Neural cell (in vitro differentiated cells): ENCODE measurements at regions not wholly inside any gene's neighbourhood (a gene's known extent, or its start where the extent isn't known, plus 50 kb on each side); places are given as distances from the start of the nearest gene placed in this dataset.

ENCODE experiments used
- H2AFZ ChIP-seq: fragments of 200-600, 300-800 bp; sonication (generic), shearing (Covaris generic); 2 replicates; pipeline ENCODE4 v1.6.0; 2014; ENCODE audit warnings: low read depth, mild to moderate bottlenecking, antibody characterized with exemption, low read length, moderate library complexity
- H3F3A ChIP-seq: fragments of 200-600 bp; shearing (Covaris generic); 2 replicates; pipeline ENCODE4 v1.6.1; 2016; ENCODE audit warnings: mild to moderate bottlenecking, moderate library complexity, mixed read lengths, antibody characterized with exemption, low read length; ENCODE audit not compliant: insufficient read depth, poor library complexity, severe bottlenecking
- H3K27ac ChIP-seq: fragments of 200-600, 300-800 bp; sonication (generic), shearing (Covaris generic); 2 replicates; pipeline ENCODE4 v1.5.1; 2014; ENCODE audit warnings: mild to moderate bottlenecking, low read length, moderate library complexity
- H3K27me3 ChIP-seq: fragments of 300-800, 200-600 bp; sonication (generic), shearing (Covaris generic); 2 replicates; pipeline ENCODE4 v1.6.0; 2014; ENCODE audit warnings: mild to moderate bottlenecking, low read depth, low read length, moderate library complexity; ENCODE audit not compliant: insufficient read depth
- H3K36me3 ChIP-seq: fragments of 300-800, 200-600 bp; sonication (generic), shearing (Covaris generic); 2 replicates; pipeline ENCODE4 v1.5.1; 2014; ENCODE audit warnings: mild to moderate bottlenecking, antibody characterized with exemption, low read length, moderate library complexity; ENCODE audit not compliant: insufficient read depth
- H3K4me2 ChIP-seq: fragments of 300-800, 200-600 bp; sonication (generic), shearing (Covaris generic); 2 replicates; pipeline ENCODE4 v1.6.0; 2014; ENCODE audit warnings: mild to moderate bottlenecking, low read length
- H3K4me3 ChIP-seq: fragments of 300-800, 200-600 bp; sonication (generic), shearing (Covaris generic); 2 replicates; pipeline ENCODE4 v1.5.1; 2014; ENCODE audit warnings: mild to moderate bottlenecking, low read length, moderate library complexity
- H3K79me2 ChIP-seq: fragments of 200-600 bp; shearing (Covaris generic); replicated peaks from 2 replicates; pipeline ENCODE4 v1.6.0; 2014; ENCODE audit warnings: mild to moderate bottlenecking, low read length, moderate library complexity; ENCODE audit not compliant: insufficient read depth
- H3K9ac ChIP-seq: fragments of 300-800, 200-600 bp; sonication (generic), shearing (Covaris generic); 2 replicates; pipeline ENCODE4 v1.6.1; 2016; ENCODE audit warnings: mild to moderate bottlenecking, low read length, mixed read lengths
- H3K9me2 ChIP-seq: fragments of 200-600 bp; shearing (Covaris generic); 2 replicates; pipeline ENCODE4 v1.6.1; 2016; ENCODE audit warnings: mild to moderate bottlenecking, low read length, mixed read lengths; ENCODE audit not compliant: insufficient read depth
- H3K9me3 ChIP-seq: fragments of 200-600, 300-800 bp; sonication (generic), shearing (Covaris generic); 2 replicates; pipeline ENCODE4 v1.6.1; 2016; ENCODE audit warnings: mild to moderate bottlenecking, mixed run types, low read length, moderate library complexity, mixed read lengths
- H4K20me1 ChIP-seq: fragments of 200-600 bp; shearing (Covaris generic); 2 replicates; pipeline ENCODE4 v1.6.1; 2016; ENCODE audit warnings: mild to moderate bottlenecking, mixed run types; ENCODE audit not compliant: insufficient read depth
- CTCF ChIP-seq: fragments of 450-650 bp; IDR thresholded peaks from 2 replicates; pipeline ENCODE4 v1.5.1; 2014; ENCODE audit warnings: antibody characterized with exemption, mild to moderate bottlenecking, moderate library complexity; ENCODE audit not compliant: poor library complexity, severe bottlenecking
- EP300 ChIP-seq: fragments of 450-650 bp; conservative IDR thresholded peaks from 2 replicates; pipeline ENCODE4 v1.6.1; 2014; ENCODE audit warnings: antibody characterized with exemption, mild to moderate bottlenecking, moderate library complexity; ENCODE audit not compliant: poor library complexity, severe bottlenecking
- EZH2 ChIP-seq: fragments of 200-600, 300-800 bp; shearing (Covaris generic), sonication (generic); IDR thresholded peaks from 2 replicates; pipeline ENCODE4 v1.6.1; 2014; ENCODE audit warnings: antibody characterized with exemption, low read length, borderline replicate concordance, mild to moderate bottlenecking; ENCODE audit not compliant: insufficient read depth, poor library complexity, severe bottlenecking
- MXI1 ChIP-seq: fragments of 450-650 bp; conservative IDR thresholded peaks from 2 replicates; pipeline ENCODE4 v1.6.1; 2014; ENCODE audit warnings: antibody characterized with exemption, mild to moderate bottlenecking; ENCODE audit not compliant: poor library complexity, severe bottlenecking
- POLR2AphosphoS5 ChIP-seq: IDR thresholded peaks from 2 replicates; pipeline ENCODE4 v1.6.1; 2012
- RAD21 ChIP-seq: fragments of 450-650 bp; conservative IDR thresholded peaks from 2 replicates; pipeline ENCODE4 v1.6.1; 2014; ENCODE audit warnings: antibody characterized with exemption, mild to moderate bottlenecking, moderate library complexity
- REST ChIP-seq: IDR thresholded peaks from 2 replicates; pipeline ENCODE4 v1.6.1; 2012; ENCODE audit warnings: borderline replicate concordance
- SMC3 ChIP-seq: fragments of 450-650 bp; conservative IDR thresholded peaks from 2 replicates; pipeline ENCODE4 v1.6.1; 2014; ENCODE audit warnings: antibody characterized with exemption, mild to moderate bottlenecking, moderate library complexity; ENCODE audit not compliant: poor library complexity
- TAF1 ChIP-seq: IDR thresholded peaks from 2 replicates; pipeline ENCODE4 v1.6.1; 2012; ENCODE audit warnings: low read depth

GRCh38 chr10:78390051-78390450 lies 356.4 kb downstream of the RPS24 start:
- Histone ChIP-seq H3K27ac (no peak overlapping the region), H4K20me1 (no peaks in the 10 kb centered on the region), H3K9me3 (no peaks in the 10 kb centered on the region), H3K4me2 (no peak overlapping the region), H2AFZ (no peak overlapping the region), H3F3A (no peaks in the 10 kb centered on the region), H3K36me3 (no peaks in the 10 kb centered on the region), H3K9me2 (no peaks in the 10 kb centered on the region), H3K27me3 (no peaks in the 10 kb centered on the region), H3K79me2 (no peaks in the 10 kb centered on the region), H3K9ac (no peak overlapping the region), H3K4me3 (no peak overlapping the region)
- TF ChIP-seq POLR2AphosphoS5 (no peak), TAF1 (no peak), SMC3 (no peak), CTCF (no peak), MXI1 (no peak), REST (no peak), RAD21 (no peak), EP300 (no peak), EZH2 (no peak)

- H3K9me2 ChIP-seq: no peaks in the 10 kb centered on the region
- no peaks in the 10 kb centered on the region for H3K36me3 ChIP-seq
- H3K27me3 ChIP-seq: no peaks in the 10 kb centered on the region
- TF ChIP-seq CTCF (no peak), EP300 (no peak), POLR2AphosphoS5 (no peak), EZH2 (no peak), RAD21 (no peak), SMC3 (no peak), TAF1 (no peak), MXI1 (no peak), REST (no peak)
- H3K9me3 ChIP-seq: no peaks in the 10 kb centered on the region
- no peak overlapping the region for H2AFZ ChIP-seq
- H3F3A ChIP-seq: no peaks in the 10 kb centered on the region
- no peak overlapping the region for H3K9ac ChIP-seq
- no peaks in the 10 kb centered on the region for H3K79me2 ChIP-seq
- H3K4me3 ChIP-seq: no peak overlapping the region
- H3K27ac ChIP-seq: no peak overlapping the region
- H3K4me2 ChIP-seq: no peak overlapping the region
- H4K20me1 ChIP-seq: no peaks in the 10 kb centered on the region
Observed at GRCh38 chr10:78390817-78391216, 357.2 kb downstream of the RPS24 start.
